ENCODE measurements at regions not wholly inside any gene's neighbourhood (a gene's known extent, or its start where the extent isn't known, plus 50 kb on each side); places are given as distances from the start of the nearest gene placed in this dataset.

GRCh38 chr2:123116595-123116994, 908.5 kb upstream of the CNTNAP5 start:
- FAIRE-seq = no peak
- Histone ChIP-seq H3K4me1 (no peaks in the 10 kb centered on the region), H3K36me3 (no peaks in the 10 kb centered on the region), H3K9me3 (no peaks in the 10 kb centered on the region), H3K27ac (no peak overlapping the region), H3K27me3 (no peaks in the 10 kb centered on the region), H3K4me3 (no peak overlapping the region)
- intact Hi-C loops (cut with DNase I) = no loop called here
- 50 to 63% methylated on average over 3 of the region's 3 CpGs for WGBS, 2 donors
- TF ChIP-seq CTCF (IDR thresholded peaks at IDR 0.05) = no peak
- ATAC-seq = no peak
- DNase-seq = no peak

- 57 to 69% methylated on average over 3 of the region's 3 CpGs for WGBS, 2 donors
- no peak for ATAC-seq
- no peaks in the 10 kb centered on the region for H3K27me3 ChIP-seq
- no peaks in the 10 kb centered on the region for H3K4me1 ChIP-seq
- no peak for FAIRE-seq
- intact Hi-C loops (cut with DNase I) = no loop called here
- DNase-seq = no peak
- no peak overlapping the region for H3K4me3 ChIP-seq
- no peak overlapping the region for H3K27ac ChIP-seq
- no peak for TF ChIP-seq CTCF (IDR thresholded peaks at IDR 0.05)
- H3K36me3 ChIP-seq = no peaks in the 10 kb centered on the region
- H3K9me3 ChIP-seq = no peaks in the 10 kb centered on the region
Measured at GRCh38 chr2:123127236-123127635, 897.9 kb upstream of the CNTNAP5 start.

- FAIRE-seq (no peak), ATAC-seq (no peak), DNase-seq (no peak)
- 22 to 32% methylated on average over 1 of the region's 1 CpG for WGBS, 2 donors
- Histone ChIP-seq H3K9me3 (no peaks in the 10 kb centered on the region), H3K4me3 (no peak overlapping the region), H3K27ac (no peak overlapping the region), H3K4me1 (no peaks in the 10 kb centered on the region), H3K36me3 (no peaks in the 10 kb centered on the region), H3K27me3 (no peaks in the 10 kb centered on the region)
- intact Hi-C loops (cut with DNase I) = no loop called here
- no peak for TF ChIP-seq CTCF (IDR thresholded peaks at IDR 0.05)
Measured at GRCh38 chr2:123128951-123129350, 896.1 kb upstream of the CNTNAP5 start.

GRCh38 chr2:123136419-123136818, 888.7 kb upstream of the CNTNAP5 start:
- FAIRE-seq (no peak), DNase-seq (no peak), ATAC-seq (no peak)
- H3K36me3 ChIP-seq = no peaks in the 10 kb centered on the region
- H3K27ac ChIP-seq = no peak overlapping the region
- no peak for TF ChIP-seq CTCF (IDR thresholded peaks at IDR 0.05)
- intact Hi-C loops (cut with DNase I) = no loop called here
- no peak overlapping the region for H3K4me3 ChIP-seq
- H3K4me1 ChIP-seq = no peaks in the 10 kb centered on the region
- 47 to 55% methylated on average over 4 of the region's 4 CpGs for WGBS, 2 donors
- H3K27me3 ChIP-seq = no peaks in the 10 kb centered on the region
- no peaks in the 10 kb centered on the region for H3K9me3 ChIP-seq

GRCh38 chr2:123144082-123144481, 881.0 kb upstream of the CNTNAP5 start:
- no peak for ATAC-seq
- Histone ChIP-seq H3K27ac (no peak overlapping the region), H3K27me3 (no peaks in the 10 kb centered on the region), H3K4me3 (no peak overlapping the region), H3K9me3 (no peaks in the 10 kb centered on the region), H3K4me1 (no peaks in the 10 kb centered on the region), H3K36me3 (no peaks in the 10 kb centered on the region)
- no peak for TF ChIP-seq CTCF (IDR thresholded peaks at IDR 0.05)
- no peak for FAIRE-seq
- intact Hi-C loops (cut with DNase I) = no loop called here
- 67 to 85% methylated on average over 1 of the region's 1 CpG for WGBS, 2 donors
- no peak for DNase-seq
